Effector memory CD8-positive, alpha-beta T cell (primary cell): ENCODE measurements at regions not wholly inside any gene's neighbourhood (a gene's known extent, or its start where the extent isn't known, plus 50 kb on each side); places are given as distances from the start of the nearest gene placed in this dataset.
"Not testable (repeated sequence)": the region's sequence is repeated elsewhere in the genome, so short reads cannot be mapped to it uniquely, and the experiment has no call there.

ENCODE experiments used
- ATAC-seq: fragments of 150-1000 bp; cut with Tn5 transposase; replicated peaks from 2 replicates; pipeline ENCODE4 v1.10.0; 2021; ENCODE audit warnings: mild to moderate bottlenecking, moderate library complexity
- DNase-seq, 3 experiments: peaks; one replicate each; pipeline ENCODE4 v3.0.0; 2021
- H3K27ac Mint-ChIP-seq, 2 donors: one replicate each; pipeline ENCODE4 v1.8.0; 2022; ENCODE audit warnings: mild to moderate bottlenecking in 2 of 2, mixed read lengths in 2 of 2, moderate library complexity in 2 of 2
- H3K27me3 Mint-ChIP-seq, 2 donors: one replicate each; pipeline ENCODE4 v1.8.0; 2022; ENCODE audit warnings: mixed read lengths in 2 of 2
- H3K36me3 Mint-ChIP-seq: one replicate; pipeline ENCODE4 v1.8.0; 2022; ENCODE audit warnings: mild to moderate bottlenecking, moderate library complexity, mixed read lengths; ENCODE audit not compliant: insufficient read depth
- H3K4me1 Mint-ChIP-seq, 2 donors: one replicate each; pipeline ENCODE4 v1.8.0; 2022; ENCODE audit warnings: low read depth in 2 of 2, mixed read lengths in 2 of 2
- H3K4me3 Mint-ChIP-seq, 2 donors: one replicate each; pipeline ENCODE4 v1.8.0; 2022; ENCODE audit warnings: mild to moderate bottlenecking in 2 of 2, mixed read lengths in 2 of 2, moderate library complexity in 2 of 2
- H3K9me3 Mint-ChIP-seq, 2 donors: one replicate each; pipeline ENCODE4 v1.8.0; 2022; ENCODE audit warnings: mixed read lengths in 2 of 2

GRCh38 chr13:80883545-80883944, 542.6 kb upstream of the SPRY2 start:
- no peak for DNase-seq
- no peaks in the 10 kb centered on the region for H3K4me1 Mint-ChIP-seq
- no peaks in the 10 kb centered on the region for H3K27me3 Mint-ChIP-seq
- no peak overlapping the region for H3K4me3 Mint-ChIP-seq
- ATAC-seq = no peak
- no peaks in the 10 kb centered on the region for H3K36me3 Mint-ChIP-seq
- no peak overlapping the region for H3K27ac Mint-ChIP-seq
- H3K9me3 Mint-ChIP-seq = peaks cover 7 to 12% of the 10 kb centered on the region in 2 donors

GRCh38 chr13:80881942-80882445, 541.1 kb upstream of the SPRY2 start:
- Mint-ChIP-seq H3K27ac (no peak overlapping the region), H3K27me3 (no peaks in the 10 kb centered on the region), H3K4me3 (no peak overlapping the region), H3K36me3 (no peaks in the 10 kb centered on the region), H3K4me1 (no peaks in the 10 kb centered on the region), H3K9me3 (peaks cover 7% of the 10 kb centered on the region in 2 donors)
- ATAC-seq = no peak
- DNase-seq = no peak

GRCh38 chr13:80881495-80881894, 540.6 kb upstream of the SPRY2 start:
- no peaks in the 10 kb centered on the region for H3K36me3 Mint-ChIP-seq
- DNase-seq (no peak), ATAC-seq (no peak)
- H3K27me3 Mint-ChIP-seq = no peaks in the 10 kb centered on the region
- H3K4me1 Mint-ChIP-seq = no peaks in the 10 kb centered on the region
- H3K9me3 Mint-ChIP-seq = peaks cover 3 to 7% of the 10 kb centered on the region in 2 donors
- H3K27ac Mint-ChIP-seq = no peak overlapping the region
- no peak overlapping the region for H3K4me3 Mint-ChIP-seq

GRCh38 chr13:80881034-80881433, 540.1 kb upstream of the SPRY2 start:
- Mint-ChIP-seq H3K27me3 (no peaks in the 10 kb centered on the region), H3K27ac (no peak overlapping the region), H3K36me3 (no peaks in the 10 kb centered on the region), H3K9me3 (peaks cover 3 to 7% of the 10 kb centered on the region in 2 donors), H3K4me1 (no peaks in the 10 kb centered on the region), H3K4me3 (no peak overlapping the region)
- ATAC-seq (no peak), DNase-seq (no peak)

- no peaks in the 10 kb centered on the region for H3K27me3 Mint-ChIP-seq
- DNase-seq = no peak
- H3K4me3 Mint-ChIP-seq = no peak overlapping the region
- no peaks in the 10 kb centered on the region for H3K36me3 Mint-ChIP-seq
- H3K9me3 Mint-ChIP-seq = peaks cover 3 to 7% of the 10 kb centered on the region in 2 donors
- H3K4me1 Mint-ChIP-seq = no peaks in the 10 kb centered on the region
- peak overlapping the region in 1 of 2 donors; percentile 41 for H3K27ac Mint-ChIP-seq
- no peak for ATAC-seq
These were observed 537.0 kb upstream of the SPRY2 start for GRCh38 chr13:80877944-80878241.

- Mint-ChIP-seq H3K27me3 (no peaks in the 10 kb centered on the region), H3K4me1 (no peaks in the 10 kb centered on the region), H3K27ac (no peak overlapping the region), H3K36me3 (no peaks in the 10 kb centered on the region), H3K9me3 (peaks cover 3 to 7% of the 10 kb centered on the region in 2 donors), H3K4me3 (no peak overlapping the region)
- no peak for ATAC-seq
- no peak for DNase-seq
These were observed 536.5 kb upstream of the SPRY2 start for GRCh38 chr13:80877209-80877943.

- Mint-ChIP-seq H3K4me3 (no peak overlapping the region), H3K27me3 (no peaks in the 10 kb centered on the region), H3K4me1 (no peaks in the 10 kb centered on the region), H3K36me3 (no peaks in the 10 kb centered on the region), H3K27ac (no peak overlapping the region), H3K9me3 (no peaks in the 10 kb centered on the region)
- peak; percentile 92 for ATAC-seq
- DNase-seq = peak in 1 of 3 experiments; percentile 0
These were observed 532.7 kb upstream of the SPRY2 start for GRCh38 chr13:80873589-80873988.

- not testable (repeated sequence) for H3K9me3 Mint-ChIP-seq, H3K27ac Mint-ChIP-seq, H3K27me3 Mint-ChIP-seq, DNase-seq, H3K4me3 Mint-ChIP-seq, ATAC-seq, H3K4me1 Mint-ChIP-seq, H3K36me3 Mint-ChIP-seq
These were observed 531.0 kb upstream of the SPRY2 start for GRCh38 chr13:80871971-80872370.

GRCh38 chr13:80871481-80871880, 530.6 kb upstream of the SPRY2 start:
- H3K4me1 Mint-ChIP-seq = no peaks in the 10 kb centered on the region
- no peaks in the 10 kb centered on the region for H3K27me3 Mint-ChIP-seq
- ATAC-seq = no peak
- H3K4me3 Mint-ChIP-seq = no peak overlapping the region
- no peak overlapping the region for H3K27ac Mint-ChIP-seq
- H3K36me3 Mint-ChIP-seq = peaks cover 2% of the 10 kb centered on the region
- peaks cover 3 to 8% of the 10 kb centered on the region in 2 donors for H3K9me3 Mint-ChIP-seq
- no peak for DNase-seq

GRCh38 chr13:80870186-80870585, 529.3 kb upstream of the SPRY2 start:
- ATAC-seq = no peak
- DNase-seq = no peak
- peaks cover 2% of the 10 kb centered on the region for H3K36me3 Mint-ChIP-seq
- no peak overlapping the region for H3K4me3 Mint-ChIP-seq
- H3K9me3 Mint-ChIP-seq = peaks cover 4 to 8% of the 10 kb centered on the region in 2 donors
- no peaks in the 10 kb centered on the region for H3K4me1 Mint-ChIP-seq
- no peak overlapping the region for H3K27ac Mint-ChIP-seq
- H3K27me3 Mint-ChIP-seq = no peaks in the 10 kb centered on the region

GRCh38 chr13:80866921-80867320, 526.0 kb upstream of the SPRY2 start:
- no peaks in the 10 kb centered on the region for H3K4me1 Mint-ChIP-seq
- H3K36me3 Mint-ChIP-seq = peaks cover 2% of the 10 kb centered on the region
- H3K27me3 Mint-ChIP-seq = no peaks in the 10 kb centered on the region
- DNase-seq (no peak), ATAC-seq (no peak)
- H3K4me3 Mint-ChIP-seq = no peak overlapping the region
- peaks cover 4 to 8% of the 10 kb centered on the region in 2 donors for H3K9me3 Mint-ChIP-seq
- H3K27ac Mint-ChIP-seq = no peak overlapping the region

GRCh38 chr13:80865329-80865728, 524.4 kb upstream of the SPRY2 start:
- Mint-ChIP-seq H3K27ac (no peak overlapping the region), H3K27me3 (no peaks in the 10 kb centered on the region), H3K36me3 (peaks cover 2% of the 10 kb centered on the region), H3K4me1 (no peaks in the 10 kb centered on the region), H3K4me3 (no peak overlapping the region), H3K9me3 (peaks cover 4 to 8% of the 10 kb centered on the region in 2 donors)
- ATAC-seq (no peak), DNase-seq (no peak)

GRCh38 chr13:80862456-80862855, 521.5 kb upstream of the SPRY2 start:
- Mint-ChIP-seq H3K36me3 (no peaks in the 10 kb centered on the region), H3K4me1 (no peaks in the 10 kb centered on the region), H3K9me3 (peaks cover 3 to 4% of the 10 kb centered on the region in 2 donors), H3K4me3 (no peak overlapping the region), H3K27me3 (no peaks in the 10 kb centered on the region), H3K27ac (no peak overlapping the region)
- ATAC-seq (no peak), DNase-seq (no peak)

- Mint-ChIP-seq H3K36me3 (no peaks in the 10 kb centered on the region), H3K27me3 (no peaks in the 10 kb centered on the region), H3K27ac (no peak overlapping the region), H3K9me3 (peaks cover 0 to 2% of the 10 kb centered on the region in 2 donors), H3K4me3 (no peak overlapping the region), H3K4me1 (no peaks in the 10 kb centered on the region)
- ATAC-seq = no peak
- no peak for DNase-seq
These were observed 519.9 kb upstream of the SPRY2 start for GRCh38 chr13:80860845-80861244.
